Endothelial cell of umbilical vein (primary cell): ENCODE measurements at regions not wholly inside any gene's neighbourhood (a gene's known extent, or its start where the extent isn't known, plus 50 kb on each side); places are given as distances from the start of the nearest gene placed in this dataset.

Experiments used
- BruUV-seq: library from RNA; stranded (reverse); fragments of 400-500 nt; replicated peaks from 2 replicates; lab custom pipeline; 2021; lab: Mats Ljungman, UMichigan
- CTCF ChIA-PET: fragments of 300-600, 350-600 bp; sonication (Branson Sonifier 250); formaldehyde crosslinking; loops from one replicate; lab custom pipeline; 2021; ENCODE audit warnings: antibody characterized with exemption, inconsistent platforms; lab: Charles Lee
- POLR2A ChIA-PET: fragments of 300-600, 350-600 bp; sonication (Branson Sonifier 250); formaldehyde crosslinking; loops from one replicate; lab custom pipeline; 2021; ENCODE audit warnings: antibody characterized with exemption, inconsistent platforms; lab: Charles Lee
- DNase-seq: peaks from one replicate; pipeline ENCODE4 v3.0.0-alpha.2; 2011; ENCODE audit warnings: low read depth, low spot score
- FAIRE-seq: peaks from 2 replicates; lab custom pipeline; 2011; peaks lifted over from hg19 to GRCh38; lab: Jason Lieb, UNC
- H2AFZ ChIP-seq: 2 replicates; pipeline ENCODE4 v1.6.0; 2012; ENCODE audit warnings: low read depth, low read length, control low read depth, inconsistent platforms
- H3K27ac ChIP-seq: 2 replicates; pipeline ENCODE4 v1.5.1; 2011; ENCODE audit warnings: low read depth, mild to moderate bottlenecking, control low read depth, low read length, moderate library complexity; ENCODE audit not compliant: insufficient read depth
- H3K27me3 ChIP-seq, 2 experiments: 2 replicates each; pipeline versions ENCODE4 v1.6.0 to v1.6.1; 2011; ENCODE audit warnings: low read length in 2 of 2, mixed read lengths in 1 of 2; ENCODE audit not compliant: control insufficient read depth in 2 of 2, insufficient read depth in 2 of 2
- H3K36me3 ChIP-seq, 2 experiments: 2 replicates in 1 of 2; 3 replicates in 1 of 2; pipeline ENCODE4 v1.5.1; 2011; ENCODE audit warnings: low read length in 2 of 2, mild to moderate bottlenecking in 1 of 2, moderate library complexity in 1 of 2; ENCODE audit not compliant: control insufficient read depth in 2 of 2, insufficient read depth in 2 of 2; ENCODE audit errors: extremely low read depth in 1 of 2
- H3K4me1 ChIP-seq: 3 replicates; pipeline ENCODE4 v1.5.1; 2011; ENCODE audit warnings: mild to moderate bottlenecking, low read length; ENCODE audit not compliant: control insufficient read depth, insufficient read depth; ENCODE audit errors: extremely low read depth
- H3K4me2 ChIP-seq: 2 replicates; pipeline ENCODE4 v1.6.1; 2011; ENCODE audit warnings: low read length, control low read depth, mixed read lengths; ENCODE audit not compliant: insufficient read depth
- H3K4me3 ChIP-seq, 3 experiments: fragments of 200-600 bp in 1 of 3; sonication (generic), shearing (Covaris generic) in 1 of 3; replicated peaks in 1 of 3; 2 replicates each; pipeline ENCODE4 v1.5.1; 2011 to 2016; ENCODE audit warnings: control low read depth in 3 of 3, low read length in 3 of 3, mild to moderate bottlenecking in 2 of 3, inconsistent platforms in 1 of 3, low read depth in 1 of 3, moderate library complexity in 1 of 3; ENCODE audit not compliant: insufficient read depth in 1 of 3
- H3K79me2 ChIP-seq: 2 replicates; pipeline ENCODE4 v1.6.0; 2012; ENCODE audit warnings: low read length, inconsistent platforms; ENCODE audit not compliant: control insufficient read depth, insufficient read depth
- H3K9ac ChIP-seq: replicated peaks from 2 replicates; pipeline ENCODE3; 2011; ENCODE audit warnings: low read length, control low read depth; ENCODE audit not compliant: insufficient read depth; ENCODE audit errors: extremely low read depth
- H3K9me1 ChIP-seq: replicated peaks from 3 replicates; pipeline ENCODE4 v1.6.0; 2011; ENCODE audit warnings: mild to moderate bottlenecking, low read length; ENCODE audit not compliant: control insufficient read depth, insufficient read depth; ENCODE audit errors: extremely low read depth
- H3K9me3 ChIP-seq: replicated peaks from 2 replicates; pipeline ENCODE4 v1.5.1; 2012; ENCODE audit warnings: low read length, inconsistent platforms; ENCODE audit not compliant: control insufficient read depth, insufficient read depth
- H4K20me1 ChIP-seq: replicated peaks from 2 replicates; pipeline ENCODE3; 2011; ENCODE audit warnings: mild to moderate bottlenecking, low read length; ENCODE audit not compliant: control insufficient read depth, insufficient read depth; ENCODE audit errors: extremely low read depth
- EZH2 ChIP-seq: IDR thresholded peaks from 2 replicates; pipeline ENCODE4 v1.6.1; 2012; ENCODE audit warnings: borderline replicate concordance, low read depth, mild to moderate bottlenecking, moderate library complexity, low read length, inconsistent platforms; ENCODE audit not compliant: severe bottlenecking
- FOS ChIP-seq: IDR thresholded peaks from 2 replicates; pipeline ENCODE4 v1.6.1; 2011; ENCODE audit warnings: mild to moderate bottlenecking, low read length, moderate library complexity, borderline replicate concordance; ENCODE audit not compliant: insufficient read depth
- GATA2 ChIP-seq: IDR thresholded peaks from 2 replicates; pipeline ENCODE4 v1.7.0; 2011; ENCODE audit warnings: low read depth, mild to moderate bottlenecking, moderate library complexity, mixed read lengths, low read length; ENCODE audit not compliant: insufficient read length, insufficient read depth
- JUN ChIP-seq: IDR thresholded peaks from 2 replicates; pipeline ENCODE4 v1.6.1; 2011; ENCODE audit warnings: borderline replicate concordance, low read depth; ENCODE audit not compliant: insufficient read length, insufficient read depth
- MYC ChIP-seq: IDR thresholded peaks from one replicate; pipeline ENCODE4 v1.6.1; 2011; ENCODE audit warnings: mild to moderate bottlenecking, low read depth, low read length
- POLR2A ChIP-seq: IDR thresholded peaks from 2 replicates; pipeline ENCODE4 v1.6.1; 2012; ENCODE audit warnings: low read depth, mild to moderate bottlenecking, control low read depth, low read length
- POLR2AphosphoS5 ChIP-seq: IDR thresholded peaks from 2 replicates; pipeline ENCODE4 v1.6.1; 2012; ENCODE audit warnings: low read depth, mild to moderate bottlenecking, control low read depth, low read length, moderate library complexity; ENCODE audit not compliant: insufficient read depth
- dilution Hi-C: fragments of 300-500 bp; cut with MboI; formaldehyde crosslinking; loops from one replicate; pipeline ENCODE4 v1.15.0; 2019; ENCODE audit warnings: low sequenced_read_pairs; ENCODE audit not compliant: extremely low pct_ligation_motif_present
- intact Hi-C: fragments of 100-400 bp; cut with micrococcal nuclease; formaldehyde crosslinking; loops from one replicate; pipeline ENCODE4 v1.10.0; 2022
- TF ChIP-seq, protein P1 (sequence below), 2 donors: IDR thresholded peaks; 1 replicate in 1 of 2; 2 replicates in 1 of 2; pipeline ENCODE4 v1.5.1; 2011; ENCODE audit warnings: low read length in 2 of 2, mild to moderate bottlenecking in 2 of 2, moderate library complexity in 2 of 2, control low read depth in 1 of 2, inconsistent platforms in 1 of 2, low read depth in 1 of 2; ENCODE audit not compliant: insufficient read depth in 1 of 2; ENCODE audit errors: extremely low read depth in 1 of 2
- TF ChIP-seq, protein P2 (sequence below): IDR thresholded peaks from 2 replicates; pipeline ENCODE4 v1.6.1; 2011; ENCODE audit not compliant: insufficient read depth, insufficient read length

- no peaks in the 10 kb centered on the region for H4K20me1 ChIP-seq
- no peak for DNase-seq
- H3K27me3 ChIP-seq = no peaks in the 10 kb centered on the region
- no peak for FAIRE-seq
- TF ChIP-seq MYC (no peak), JUN (no peak), GATA2 (no peak), POLR2A (no peak), EZH2 (no peak), FOS (no peak), POLR2AphosphoS5 (no peak)
- TF ChIP-seq, protein P1, sequence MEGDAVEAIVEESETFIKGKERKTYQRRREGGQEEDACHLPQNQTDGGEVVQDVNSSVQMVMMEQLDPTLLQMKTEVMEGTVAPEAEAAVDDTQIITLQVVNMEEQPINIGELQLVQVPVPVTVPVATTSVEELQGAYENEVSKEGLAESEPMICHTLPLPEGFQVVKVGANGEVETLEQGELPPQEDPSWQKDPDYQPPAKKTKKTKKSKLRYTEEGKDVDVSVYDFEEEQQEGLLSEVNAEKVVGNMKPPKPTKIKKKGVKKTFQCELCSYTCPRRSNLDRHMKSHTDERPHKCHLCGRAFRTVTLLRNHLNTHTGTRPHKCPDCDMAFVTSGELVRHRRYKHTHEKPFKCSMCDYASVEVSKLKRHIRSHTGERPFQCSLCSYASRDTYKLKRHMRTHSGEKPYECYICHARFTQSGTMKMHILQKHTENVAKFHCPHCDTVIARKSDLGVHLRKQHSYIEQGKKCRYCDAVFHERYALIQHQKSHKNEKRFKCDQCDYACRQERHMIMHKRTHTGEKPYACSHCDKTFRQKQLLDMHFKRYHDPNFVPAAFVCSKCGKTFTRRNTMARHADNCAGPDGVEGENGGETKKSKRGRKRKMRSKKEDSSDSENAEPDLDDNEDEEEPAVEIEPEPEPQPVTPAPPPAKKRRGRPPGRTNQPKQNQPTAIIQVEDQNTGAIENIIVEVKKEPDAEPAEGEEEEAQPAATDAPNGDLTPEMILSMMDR (IDR thresholded peaks at IDR 0.05; ENCODE audit: extremely low read depth in 1 of 2, insufficient read depth in 1 of 2, low read depth in 1 of 2, low read length in 2 of 2) = no peak
- TF ChIP-seq, protein P2, sequence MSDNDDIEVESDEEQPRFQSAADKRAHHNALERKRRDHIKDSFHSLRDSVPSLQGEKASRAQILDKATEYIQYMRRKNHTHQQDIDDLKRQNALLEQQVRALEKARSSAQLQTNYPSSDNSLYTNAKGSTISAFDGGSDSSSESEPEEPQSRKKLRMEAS = no peak
- H3K4me2 ChIP-seq = no peak overlapping the region
- no peak overlapping the region for H3K9ac ChIP-seq
- no peak overlapping the region for H2AFZ ChIP-seq
- no peak overlapping the region for H3K27ac ChIP-seq
- intact Hi-C loops = no loop called here
- H3K79me2 ChIP-seq = no peaks in the 10 kb centered on the region
- H3K9me1 ChIP-seq = no peaks in the 10 kb centered on the region
- no peaks in the 10 kb centered on the region for H3K9me3 ChIP-seq
- no peaks in the 10 kb centered on the region for H3K36me3 ChIP-seq
- ChIA-PET CTCF (no interaction called here), POLR2A (no interaction called here)
- no TSS peak for BruUV-seq
- dilution Hi-C loops = no loop called here
- no peaks in the 10 kb centered on the region for H3K4me1 ChIP-seq
- H3K4me3 ChIP-seq = no peak overlapping the region
These were observed 269.9 kb downstream of the TLR4 start for GRCh38 chr9:117974108-117974507.
